ENCODE measurements at regions not wholly inside any gene's neighbourhood (a gene's known extent, or its start where the extent isn't known, plus 50 kb on each side); places are given as distances from the start of the nearest gene placed in this dataset.

- H3K36me3 Mint-ChIP-seq (ENCODE audit: low read depth) = peaks cover 4% of the 10 kb centered on the region
- no peaks in the 10 kb centered on the region for H3K9me3 Mint-ChIP-seq
- TF ChIP-seq CTCF (conservative IDR thresholded peaks at IDR 0.05) = no peak
- H3K4me3 Mint-ChIP-seq = peak overlapping the region; percentile 50
- DNase-seq (ENCODE audit: low read depth, low spot score) = peak; percentile 10
- peaks cover 3% of the 10 kb centered on the region for H3K27me3 Mint-ChIP-seq (ENCODE audit: low read depth)
- peak overlapping the region; percentile 85 for H3K27ac Mint-ChIP-seq (ENCODE audit: unreplicated experiment)
- peaks cover 20% of the 10 kb centered on the region for H3K4me1 Mint-ChIP-seq
Measured at GRCh38 chr6:126091466-126091865, 105.1 kb downstream of the TRMT11 start.

- H3K9me3 Mint-ChIP-seq = no peaks in the 10 kb centered on the region
- H3K4me1 Mint-ChIP-seq = peaks cover 15% of the 10 kb centered on the region
- no peak overlapping the region for H3K27ac Mint-ChIP-seq (ENCODE audit: unreplicated experiment)
- no peak for TF ChIP-seq CTCF (conservative IDR thresholded peaks at IDR 0.05)
- H3K36me3 Mint-ChIP-seq (ENCODE audit: low read depth) = peaks cover 3% of the 10 kb centered on the region
- H3K4me3 Mint-ChIP-seq = no peak overlapping the region
- no peak for DNase-seq (ENCODE audit: low read depth, low spot score)
- peaks cover 3% of the 10 kb centered on the region for H3K27me3 Mint-ChIP-seq (ENCODE audit: low read depth)
Measured at GRCh38 chr6:126093108-126093507, 106.8 kb downstream of the TRMT11 start.

- no peak overlapping the region for H3K4me3 Mint-ChIP-seq
Measured at GRCh38 chr6:126094411-126094810, 108.1 kb downstream of the TRMT11 start.

DNA sequence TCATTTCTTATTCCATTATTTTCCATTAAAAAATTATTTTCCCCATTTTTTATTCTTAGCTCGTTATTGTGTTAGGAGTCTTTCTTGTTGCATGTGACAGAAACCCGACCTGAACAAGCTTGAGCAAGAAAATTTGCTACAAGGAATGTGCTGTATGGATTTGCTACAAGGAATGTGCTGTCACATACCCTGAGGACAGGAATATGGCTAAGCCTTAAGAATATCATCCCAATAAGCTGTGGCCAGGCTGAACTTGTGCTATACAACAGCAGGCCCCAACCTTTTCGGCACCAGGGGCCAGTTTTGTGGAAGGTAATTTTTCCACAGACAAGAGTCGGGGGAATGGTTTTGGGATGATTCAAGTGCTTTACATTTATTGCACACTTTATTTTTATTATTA, 114.0 kb downstream of the TRMT11 start:
- Mint-ChIP-seq H3K9me3 (peaks cover 2% of the 10 kb centered on the region), H3K27me3 (ENCODE audit: low read depth) (no peaks in the 10 kb centered on the region), H3K4me1 (peaks cover 20% of the 10 kb centered on the region), H3K4me3 (no peak overlapping the region), H3K27ac (ENCODE audit: unreplicated experiment) (no peak overlapping the region), H3K36me3 (ENCODE audit: low read depth) (peaks cover 22% of the 10 kb centered on the region)
- DNase-seq (ENCODE audit: low read depth, low spot score) = no peak
- TF ChIP-seq CTCF (conservative IDR thresholded peaks at IDR 0.05) = no peak

More at GRCh38 chr6:126094411-126094810, 108.1 kb downstream of the TRMT11 start:
- no peak for TF ChIP-seq CTCF (conservative IDR thresholded peaks at IDR 0.05)
- H3K4me1 Mint-ChIP-seq = peaks cover 17% of the 10 kb centered on the region
- H3K9me3 Mint-ChIP-seq = no peaks in the 10 kb centered on the region
- peaks cover 3% of the 10 kb centered on the region for H3K27me3 Mint-ChIP-seq (ENCODE audit: low read depth)
- H3K27ac Mint-ChIP-seq (ENCODE audit: unreplicated experiment) = no peak overlapping the region
- DNase-seq (ENCODE audit: low read depth, low spot score) = no peak
- H3K36me3 Mint-ChIP-seq (ENCODE audit: low read depth) = peaks cover 5% of the 10 kb centered on the region

- TF ChIP-seq CTCF (conservative IDR thresholded peaks at IDR 0.05) = no peak
- Mint-ChIP-seq H3K4me1 (peaks cover 25% of the 10 kb centered on the region), H3K27ac (ENCODE audit: unreplicated experiment) (no peak overlapping the region), H3K9me3 (peaks cover 2% of the 10 kb centered on the region), H3K36me3 (ENCODE audit: low read depth) (peaks cover 22% of the 10 kb centered on the region), H3K27me3 (ENCODE audit: low read depth) (no peaks in the 10 kb centered on the region), H3K4me3 (no peak overlapping the region)
- no peak for DNase-seq (ENCODE audit: low read depth, low spot score)
Measured at GRCh38 chr6:126102358-126102757, 116.0 kb downstream of the TRMT11 start.

DNA sequence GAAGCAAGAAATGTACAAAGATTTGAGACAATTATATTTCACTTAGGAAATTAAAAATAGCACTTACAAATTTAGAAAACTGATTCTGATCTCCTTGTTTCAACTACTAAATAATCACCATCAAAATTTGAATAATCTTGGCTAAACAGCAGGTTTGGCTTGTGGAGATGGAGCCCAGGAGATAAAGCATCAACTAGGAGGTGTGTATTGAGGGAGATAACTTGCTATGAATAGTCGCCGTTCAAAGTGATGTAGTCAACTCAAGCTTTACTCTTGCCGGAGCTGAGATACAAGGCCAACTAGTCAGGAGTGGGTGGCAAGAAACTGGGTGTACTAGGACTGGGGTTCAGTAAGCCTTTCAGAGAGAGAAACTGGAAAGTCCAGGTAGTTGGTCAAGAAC, 117.7 kb downstream of the TRMT11 start:
- H3K4me3 Mint-ChIP-seq = no peak overlapping the region
- H3K4me1 Mint-ChIP-seq = peaks cover 34% of the 10 kb centered on the region
- H3K36me3 Mint-ChIP-seq (ENCODE audit: low read depth) = peaks cover 22% of the 10 kb centered on the region
- no peaks in the 10 kb centered on the region for H3K27me3 Mint-ChIP-seq (ENCODE audit: low read depth)
- no peak for TF ChIP-seq CTCF (conservative IDR thresholded peaks at IDR 0.05)
- no peak overlapping the region for H3K27ac Mint-ChIP-seq (ENCODE audit: unreplicated experiment)
- H3K9me3 Mint-ChIP-seq = peaks cover 2% of the 10 kb centered on the region
- no peak for DNase-seq (ENCODE audit: low read depth, low spot score)

Data from neural crest cell (in vitro differentiated cells).